Caco-2 (cell line): ENCODE measurements at regions not wholly inside any gene's neighbourhood (a gene's known extent, or its start where the extent isn't known, plus 50 kb on each side); places are given as distances from the start of the nearest gene placed in this dataset.

Source experiments
- BruUV-seq: library from RNA; stranded (reverse); fragments of 400-500 nt; replicated peaks from 2 replicates; lab custom pipeline; 2021; lab: Mats Ljungman, UMichigan
- CTCF ChIA-PET: fragments of 300-600 bp; sonication (Branson Sonifier 250); formaldehyde crosslinking; loops from one replicate; lab custom pipeline; 2022; ENCODE audit warnings: antibody characterized with exemption; lab: Charles Lee
- POLR2A ChIA-PET: fragments of 300-600 bp; sonication (Branson Sonifier 250); formaldehyde crosslinking; loops from one replicate; lab custom pipeline; 2022; ENCODE audit warnings: antibody characterized with exemption; lab: Charles Lee
- DNase-seq, 2 experiments: peaks; one replicate each; pipeline versions ENCODE4 v3.0.0 to v3.0.0-alpha.2; 2020 to 2022
- H3K27me3 ChIP-seq: replicated peaks from 2 replicates; pipeline ENCODE4 v1.6.0; 2011; ENCODE audit warnings: low read length; ENCODE audit not compliant: control insufficient read depth, insufficient read depth
- H3K36me3 ChIP-seq: 2 replicates; pipeline ENCODE4 v1.5.1; 2011; ENCODE audit warnings: low read length; ENCODE audit not compliant: control insufficient read depth, insufficient read depth
- H3K4me1 ChIP-seq: fragments of 250-450 bp; sonication (Bioruptor Pico); 2 replicates; pipeline ENCODE4 v1.5.1; 2020; ENCODE audit warnings: mild to moderate bottlenecking
- H3K4me3 ChIP-seq: 2 replicates; pipeline ENCODE4 v1.5.1; 2011; ENCODE audit warnings: low read depth, mild to moderate bottlenecking, control low read depth, low read length
- H3K9me3 ChIP-seq: fragments of 250-450 bp; sonication (Bioruptor Pico); 2 replicates; pipeline ENCODE4 v1.5.1; 2020; ENCODE audit warnings: mild to moderate bottlenecking, moderate library complexity
- H3K27ac Mint-ChIP-seq: one replicate; pipeline ENCODE4 v1.8.0; 2022; ENCODE audit warnings: mixed read lengths; ENCODE audit not compliant: unreplicated experiment
- H3K27me3 Mint-ChIP-seq: one replicate; pipeline ENCODE4 v1.8.0; 2022; ENCODE audit warnings: mixed read lengths; ENCODE audit not compliant: insufficient read depth, unreplicated experiment
- H3K36me3 Mint-ChIP-seq: one replicate; pipeline ENCODE4 v1.8.0; 2022; ENCODE audit warnings: mild to moderate bottlenecking, mixed read lengths; ENCODE audit not compliant: insufficient read depth, unreplicated experiment
- H3K4me1 Mint-ChIP-seq: one replicate; pipeline ENCODE4 v1.8.0; 2022; ENCODE audit warnings: low read depth, mixed read lengths; ENCODE audit not compliant: unreplicated experiment
- H3K4me3 Mint-ChIP-seq: one replicate; pipeline ENCODE4 v1.8.0; 2022; ENCODE audit warnings: mild to moderate bottlenecking, moderate library complexity, mixed read lengths; ENCODE audit not compliant: unreplicated experiment
- H3K9me3 Mint-ChIP-seq: one replicate; pipeline ENCODE4 v1.8.0; 2022; ENCODE audit warnings: mixed read lengths; ENCODE audit not compliant: unreplicated experiment
- intact Hi-C: fragments of 100-400 bp; cut with micrococcal nuclease; formaldehyde crosslinking; loops from one replicate; pipeline ENCODE4 v1.10.0; 2022; ENCODE audit not compliant: unreplicated experiment
- TF ChIP-seq, protein P1 (sequence below), 2 experiments: fragments of 200-600 bp in 1 of 2; IDR thresholded peaks; 1 replicate in 1 of 2; 2 replicates in 1 of 2; pipeline versions ENCODE4 v1.5.1 to v1.8.0; 2011 to 2022; ENCODE audit warnings: antibody characterized with exemption in 1 of 2, control low read depth in 1 of 2, inconsistent platforms in 1 of 2, low read depth in 1 of 2, low read length in 1 of 2, mild to moderate bottlenecking in 1 of 2, moderate library complexity in 1 of 2; ENCODE audit not compliant: insufficient read depth in 1 of 2, severe bottlenecking in 1 of 2, unreplicated experiment in 1 of 2

DNA sequence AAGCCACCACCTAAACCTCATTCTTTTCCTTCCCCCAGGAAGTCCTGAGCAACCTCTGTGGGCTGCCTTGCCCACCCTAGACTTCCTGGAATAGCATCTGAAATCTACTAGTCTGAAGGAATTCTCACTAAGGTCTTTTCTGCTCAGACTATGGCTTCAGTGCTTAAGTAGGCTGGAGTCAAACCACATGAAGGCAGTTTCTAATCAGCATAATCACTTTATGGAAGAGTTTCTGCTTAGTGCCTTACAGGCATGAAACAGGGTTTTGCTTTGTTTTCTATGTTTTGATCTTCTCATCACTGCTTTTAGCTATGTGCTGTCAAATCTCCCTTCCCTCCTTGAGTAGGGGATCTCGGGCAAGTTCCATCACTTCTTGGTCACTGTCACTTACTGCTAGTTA is 117.7 kb downstream of the WT1 start:
- TF ChIP-seq, protein P1, sequence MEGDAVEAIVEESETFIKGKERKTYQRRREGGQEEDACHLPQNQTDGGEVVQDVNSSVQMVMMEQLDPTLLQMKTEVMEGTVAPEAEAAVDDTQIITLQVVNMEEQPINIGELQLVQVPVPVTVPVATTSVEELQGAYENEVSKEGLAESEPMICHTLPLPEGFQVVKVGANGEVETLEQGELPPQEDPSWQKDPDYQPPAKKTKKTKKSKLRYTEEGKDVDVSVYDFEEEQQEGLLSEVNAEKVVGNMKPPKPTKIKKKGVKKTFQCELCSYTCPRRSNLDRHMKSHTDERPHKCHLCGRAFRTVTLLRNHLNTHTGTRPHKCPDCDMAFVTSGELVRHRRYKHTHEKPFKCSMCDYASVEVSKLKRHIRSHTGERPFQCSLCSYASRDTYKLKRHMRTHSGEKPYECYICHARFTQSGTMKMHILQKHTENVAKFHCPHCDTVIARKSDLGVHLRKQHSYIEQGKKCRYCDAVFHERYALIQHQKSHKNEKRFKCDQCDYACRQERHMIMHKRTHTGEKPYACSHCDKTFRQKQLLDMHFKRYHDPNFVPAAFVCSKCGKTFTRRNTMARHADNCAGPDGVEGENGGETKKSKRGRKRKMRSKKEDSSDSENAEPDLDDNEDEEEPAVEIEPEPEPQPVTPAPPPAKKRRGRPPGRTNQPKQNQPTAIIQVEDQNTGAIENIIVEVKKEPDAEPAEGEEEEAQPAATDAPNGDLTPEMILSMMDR (IDR thresholded peaks at IDR 0.05; ENCODE audit: insufficient read depth in 1 of 2, low read depth in 1 of 2, low read length in 1 of 2, severe bottlenecking in 1 of 2, unreplicated experiment in 1 of 2), result no peak
- no peak for DNase-seq
- no TSS peak for BruUV-seq
- Mint-ChIP-seq H3K27me3 (peaks cover 3% of the 10 kb centered on the region), H3K4me1 (peaks cover 5% of the 10 kb centered on the region), H3K9me3 (no peaks in the 10 kb centered on the region), H3K4me3 (no peak overlapping the region), H3K36me3 (no peaks in the 10 kb centered on the region), H3K27ac (no peak overlapping the region)
- Histone ChIP-seq H3K27me3 (no peaks in the 10 kb centered on the region), H3K4me1 (no peaks in the 10 kb centered on the region), H3K9me3 (no peaks in the 10 kb centered on the region), H3K36me3 (no peaks in the 10 kb centered on the region), H3K4me3 (no peak overlapping the region)
- intact Hi-C loops, result no loop called here
- ChIA-PET POLR2A (no interaction called here), CTCF (no interaction called here)

DNA sequence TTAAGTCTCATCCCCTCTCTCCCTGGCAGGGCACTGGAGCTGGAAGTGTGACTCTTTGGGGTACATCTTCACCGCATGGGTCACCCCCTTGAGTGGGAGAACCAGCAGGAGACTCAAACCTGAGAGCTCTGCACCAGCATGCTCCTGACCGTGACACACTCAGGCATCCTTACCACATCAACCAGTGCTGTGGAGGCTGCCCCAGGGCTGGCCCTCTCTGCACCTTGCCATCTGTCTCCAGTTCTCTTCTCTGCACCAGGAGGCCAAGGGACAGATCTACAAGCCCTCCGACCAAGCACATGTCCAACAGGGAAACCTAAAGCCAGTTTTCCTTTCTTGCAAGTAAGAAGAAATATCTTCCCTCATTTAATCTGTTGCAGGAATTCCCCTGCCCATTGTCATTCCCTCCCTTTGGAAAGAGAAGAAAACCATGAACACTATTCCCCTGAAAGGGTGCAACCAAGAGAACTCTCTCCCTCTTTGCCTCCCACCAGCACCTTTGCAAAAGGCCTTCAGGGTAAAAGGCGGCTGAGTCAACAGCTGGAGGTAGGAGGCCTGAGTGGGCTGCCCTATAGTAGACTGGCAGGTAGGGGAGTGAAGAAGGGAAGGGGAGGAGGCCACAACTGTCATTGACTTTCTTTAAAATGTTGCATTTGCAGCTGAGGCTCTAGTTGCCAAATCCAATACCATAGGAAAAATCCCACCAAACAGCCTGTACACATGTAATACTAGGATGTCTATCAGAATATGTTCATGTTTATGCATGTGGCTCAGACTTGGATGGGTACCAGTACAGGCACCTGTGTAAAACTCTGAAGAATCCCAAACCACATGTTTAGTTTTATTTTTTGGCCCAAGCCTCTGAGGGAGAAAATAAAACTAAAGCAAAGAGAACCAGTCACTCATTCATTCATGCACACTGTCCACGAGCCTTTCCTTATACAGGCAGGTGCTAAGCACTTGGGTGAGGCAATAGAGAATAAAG is 117.0 kb downstream of the WT1 start:
- no peaks in the 10 kb centered on the region for H3K4me1 Mint-ChIP-seq
- TF ChIP-seq, protein P1 (IDR thresholded peaks at IDR 0.05; ENCODE audit: insufficient read depth in 1 of 2, low read depth in 1 of 2, low read length in 1 of 2, severe bottlenecking in 1 of 2, unreplicated experiment in 1 of 2), result no peak
- POLR2A ChIA-PET, result no interaction called here
- Histone ChIP-seq H3K4me1 (no peaks in the 10 kb centered on the region), H3K27me3 (no peaks in the 10 kb centered on the region), H3K4me3 (no peak overlapping the region), H3K9me3 (no peaks in the 10 kb centered on the region), H3K36me3 (no peaks in the 10 kb centered on the region)
- no peaks in the 10 kb centered on the region for H3K9me3 Mint-ChIP-seq
- intact Hi-C loops, result no loop called here
- no peak overlapping the region for H3K27ac Mint-ChIP-seq
- H3K4me3 Mint-ChIP-seq, result no peak overlapping the region
- no TSS peak for BruUV-seq
- no peak for DNase-seq
- CTCF ChIA-PET, result no interaction called here
- peaks cover 4% of the 10 kb centered on the region for H3K27me3 Mint-ChIP-seq
- H3K36me3 Mint-ChIP-seq, result no peaks in the 10 kb centered on the region

DNA sequence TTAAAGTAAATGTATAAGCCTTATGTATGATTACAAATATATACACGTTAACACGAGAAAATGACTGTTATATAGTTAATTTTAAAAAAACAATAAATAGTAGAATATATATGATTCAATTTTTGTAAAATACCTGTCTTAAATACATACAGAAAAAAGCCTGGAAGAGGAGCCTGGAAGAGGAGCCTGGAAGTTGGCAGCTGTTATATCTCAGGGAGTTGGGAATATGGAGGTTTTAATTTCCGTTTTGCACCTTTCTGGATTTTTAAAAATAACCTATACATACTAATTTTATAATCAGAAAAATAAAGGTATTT is 111.6 kb downstream of the WT1 start:
- H3K27me3 Mint-ChIP-seq, result peaks cover 6% of the 10 kb centered on the region
- intact Hi-C loops, result loop anchor here (1.0 kb wide), 3 partner anchors 72 to 470 kb away; no protein-coding TSS in a partner anchor
- TF ChIP-seq, protein P1 (IDR thresholded peaks at IDR 0.05; ENCODE audit: insufficient read depth in 1 of 2, low read depth in 1 of 2, low read length in 1 of 2, severe bottlenecking in 1 of 2, unreplicated experiment in 1 of 2), result peak in 1 of 2 experiments; percentile 16
- Histone ChIP-seq H3K4me3 (no peak overlapping the region), H3K27me3 (no peaks in the 10 kb centered on the region), H3K36me3 (no peaks in the 10 kb centered on the region), H3K9me3 (no peaks in the 10 kb centered on the region), H3K4me1 (no peaks in the 10 kb centered on the region)
- H3K9me3 Mint-ChIP-seq, result no peaks in the 10 kb centered on the region
- BruUV-seq, result no TSS peak
- DNase-seq, result no peak
- H3K4me1 Mint-ChIP-seq, result no peaks in the 10 kb centered on the region
- H3K4me3 Mint-ChIP-seq, result no peak overlapping the region
- no peak overlapping the region for H3K27ac Mint-ChIP-seq
- ChIA-PET CTCF (interaction anchor here (0.5 to 1.1 kb wide), 14 partner anchors 12 to 919 kb away, joined by 3 to 11 read pairs (median 4); no protein-coding TSS in a partner anchor), POLR2A (no interaction called here)
- no peaks in the 10 kb centered on the region for H3K36me3 Mint-ChIP-seq
